ENCODE measurements at regions not wholly inside any gene's neighbourhood (a gene's known extent, or its start where the extent isn't known, plus 50 kb on each side); places are given as distances from the start of the nearest gene placed in this dataset.

GRCh38 chr7:137080516-137081203 is 212.2 kb downstream of the CHRM2 start:
- TF ChIP-seq CTCF (IDR thresholded peaks at IDR 0.05; ENCODE audit: low read depth, low read length, missing control alignments): no peak
- DNase-seq (ENCODE audit: extremely low read depth, low read depth): peak; percentile 50
- H3K4me3 ChIP-seq (replicated peaks; ENCODE audit: low read depth, low read length): no peak overlapping the region

GRCh38 chr7:137078781-137079180 is 210.3 kb downstream of the CHRM2 start:
- no peak for DNase-seq (ENCODE audit: extremely low read depth, low read depth)
- no peak for TF ChIP-seq CTCF (IDR thresholded peaks at IDR 0.05; ENCODE audit: low read depth, low read length, missing control alignments)
- no peak overlapping the region for H3K4me3 ChIP-seq (replicated peaks; ENCODE audit: low read depth, low read length)

- DNase-seq (ENCODE audit: extremely low read depth, low read depth): no peak
- no peak for TF ChIP-seq CTCF (IDR thresholded peaks at IDR 0.05; ENCODE audit: low read depth, low read length, missing control alignments)
Measured at GRCh38 chr7:137074391-137075030, 206.1 kb downstream of the CHRM2 start.

GRCh38 chr7:137073571-137074325 is 205.3 kb downstream of the CHRM2 start:
- DNase-seq (ENCODE audit: extremely low read depth, low read depth): no peak
- no peak for TF ChIP-seq CTCF (IDR thresholded peaks at IDR 0.05; ENCODE audit: low read depth, low read length, missing control alignments)
- H3K4me3 ChIP-seq (replicated peaks; ENCODE audit: low read depth, low read length): no peak overlapping the region

More at GRCh38 chr7:137074391-137075030, 206.1 kb downstream of the CHRM2 start:
- no peak overlapping the region for H3K4me3 ChIP-seq (replicated peaks; ENCODE audit: low read depth, low read length)
